ENCODE measurements at regions not wholly inside any gene's neighbourhood (a gene's known extent, or its start where the extent isn't known, plus 50 kb on each side); places are given as distances from the start of the nearest gene placed in this dataset.

DNA sequence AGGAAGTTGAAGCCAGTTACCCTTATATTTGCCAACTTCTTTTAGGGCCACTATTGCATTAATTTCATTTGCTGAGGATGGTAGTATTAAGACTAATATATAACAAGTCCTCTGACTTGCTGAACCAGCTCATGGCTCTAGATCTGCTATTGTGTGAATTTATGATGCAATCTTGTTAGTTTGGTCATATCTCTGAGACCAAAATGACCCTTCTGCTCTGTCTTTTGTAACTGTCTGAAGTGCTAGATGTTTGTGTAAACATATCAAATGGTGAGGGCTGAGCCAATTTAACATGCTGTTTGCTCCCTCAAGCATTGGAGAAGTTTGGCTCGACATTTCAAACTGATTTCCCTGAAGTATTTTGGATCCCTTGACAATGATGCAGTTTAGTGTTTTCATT lies 106.9 kb upstream of the PTGFR start:
- no peak for DNase-seq
- TF ChIP-seq, protein P1, sequence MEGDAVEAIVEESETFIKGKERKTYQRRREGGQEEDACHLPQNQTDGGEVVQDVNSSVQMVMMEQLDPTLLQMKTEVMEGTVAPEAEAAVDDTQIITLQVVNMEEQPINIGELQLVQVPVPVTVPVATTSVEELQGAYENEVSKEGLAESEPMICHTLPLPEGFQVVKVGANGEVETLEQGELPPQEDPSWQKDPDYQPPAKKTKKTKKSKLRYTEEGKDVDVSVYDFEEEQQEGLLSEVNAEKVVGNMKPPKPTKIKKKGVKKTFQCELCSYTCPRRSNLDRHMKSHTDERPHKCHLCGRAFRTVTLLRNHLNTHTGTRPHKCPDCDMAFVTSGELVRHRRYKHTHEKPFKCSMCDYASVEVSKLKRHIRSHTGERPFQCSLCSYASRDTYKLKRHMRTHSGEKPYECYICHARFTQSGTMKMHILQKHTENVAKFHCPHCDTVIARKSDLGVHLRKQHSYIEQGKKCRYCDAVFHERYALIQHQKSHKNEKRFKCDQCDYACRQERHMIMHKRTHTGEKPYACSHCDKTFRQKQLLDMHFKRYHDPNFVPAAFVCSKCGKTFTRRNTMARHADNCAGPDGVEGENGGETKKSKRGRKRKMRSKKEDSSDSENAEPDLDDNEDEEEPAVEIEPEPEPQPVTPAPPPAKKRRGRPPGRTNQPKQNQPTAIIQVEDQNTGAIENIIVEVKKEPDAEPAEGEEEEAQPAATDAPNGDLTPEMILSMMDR (IDR thresholded peaks at IDR 0.05) = no peak
- no peak for TF ChIP-seq POLR2A (IDR thresholded peaks at IDR 0.05)
- Histone ChIP-seq H3K27ac (no peak overlapping the region), H3K4me1 (no peaks in the 10 kb centered on the region), H3K9me3 (no peaks in the 10 kb centered on the region), H3K4me3 (no peak overlapping the region), H3K36me3 (ENCODE audit: low read depth, missing control alignments) (no peaks in the 10 kb centered on the region), H3K27me3 (no peaks in the 10 kb centered on the region)
- WGBS, 2 donors = 65 to 67% methylated on average over 1 of the region's 1 CpG
- intact Hi-C loops (cut with DNase I; ENCODE audit: low total_unique reads) = no loop called here

DNA sequence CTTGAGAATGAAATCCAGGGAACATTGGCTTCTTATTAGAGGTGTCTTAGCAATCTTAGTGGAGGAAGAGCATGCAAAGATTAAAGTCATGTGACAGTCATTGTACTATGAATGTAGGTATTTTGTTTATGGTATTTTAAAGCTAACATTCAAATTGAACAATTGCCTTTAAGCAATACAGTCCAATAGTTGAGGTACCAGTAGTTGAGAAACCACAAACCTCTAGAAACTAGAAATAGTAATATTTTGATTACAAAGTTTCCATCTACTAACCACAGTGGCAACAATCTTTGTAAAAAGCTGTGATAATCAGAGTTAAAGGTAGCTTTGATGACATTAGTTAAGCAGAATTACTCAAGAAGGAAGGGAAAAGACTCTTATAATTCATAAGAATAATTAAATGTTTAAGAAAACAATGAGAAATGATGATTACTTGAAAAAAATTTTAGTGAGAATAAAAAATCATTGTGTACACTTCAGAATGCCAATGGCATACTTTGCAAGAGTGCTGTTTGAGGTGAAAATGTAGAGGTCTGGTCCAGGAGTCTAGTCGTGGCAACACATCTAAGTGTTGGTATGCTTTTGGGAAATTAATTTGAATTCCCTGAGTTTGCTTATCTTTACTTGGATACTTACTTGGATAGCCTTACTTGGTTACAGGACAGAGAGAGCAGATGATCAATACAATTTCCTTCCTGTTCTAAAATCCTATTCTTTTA lies 104.9 kb upstream of the PTGFR start:
- no peak for DNase-seq
- no peaks in the 10 kb centered on the region for H3K27me3 ChIP-seq
- no peaks in the 10 kb centered on the region for H3K4me1 ChIP-seq
- WGBS, 2 donors = 62 to 65% methylated on average over 1 of the region's 1 CpG
- no peaks in the 10 kb centered on the region for H3K9me3 ChIP-seq
- H3K36me3 ChIP-seq (ENCODE audit: low read depth, missing control alignments) = no peaks in the 10 kb centered on the region
- no peak for TF ChIP-seq POLR2A (IDR thresholded peaks at IDR 0.05)
- TF ChIP-seq, protein P1 (IDR thresholded peaks at IDR 0.05) = no peak
- no peak overlapping the region for H3K27ac ChIP-seq
- intact Hi-C loops (cut with DNase I; ENCODE audit: low total_unique reads) = no loop called here
- H3K4me3 ChIP-seq = no peak overlapping the region

DNA sequence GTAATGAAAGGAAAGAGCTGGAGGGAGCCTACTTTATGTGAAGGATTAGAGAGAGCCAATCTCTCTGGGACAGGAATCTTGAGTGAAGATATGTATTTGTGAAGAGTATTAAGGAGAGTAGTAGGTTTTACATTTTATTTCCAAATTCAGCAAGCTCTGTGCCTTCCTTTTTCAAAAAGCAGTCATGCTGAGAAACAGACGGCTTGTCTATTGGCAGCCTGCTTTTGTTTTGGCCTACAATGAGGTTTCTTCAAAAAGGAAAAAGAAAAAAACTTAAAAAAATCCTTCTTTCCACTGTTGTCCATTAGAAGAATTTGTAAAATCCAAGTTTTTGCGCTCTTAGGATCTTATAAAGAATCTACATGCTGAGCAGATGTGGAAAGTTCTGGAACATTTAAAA lies 103.6 kb upstream of the PTGFR start:
- no peaks in the 10 kb centered on the region for H3K27me3 ChIP-seq
- no peak overlapping the region for H3K27ac ChIP-seq
- WGBS, 2 donors = 67 to 71% methylated on average over 2 of the region's 2 CpGs
- no peak for DNase-seq
- no peaks in the 10 kb centered on the region for H3K36me3 ChIP-seq (ENCODE audit: low read depth, missing control alignments)
- no peaks in the 10 kb centered on the region for H3K4me1 ChIP-seq
- no peak overlapping the region for H3K4me3 ChIP-seq
- intact Hi-C loops (cut with DNase I; ENCODE audit: low total_unique reads) = no loop called here
- TF ChIP-seq POLR2A (IDR thresholded peaks at IDR 0.05) = no peak
- TF ChIP-seq, protein P1 (IDR thresholded peaks at IDR 0.05) = no peak
- H3K9me3 ChIP-seq = no peaks in the 10 kb centered on the region

DNA sequence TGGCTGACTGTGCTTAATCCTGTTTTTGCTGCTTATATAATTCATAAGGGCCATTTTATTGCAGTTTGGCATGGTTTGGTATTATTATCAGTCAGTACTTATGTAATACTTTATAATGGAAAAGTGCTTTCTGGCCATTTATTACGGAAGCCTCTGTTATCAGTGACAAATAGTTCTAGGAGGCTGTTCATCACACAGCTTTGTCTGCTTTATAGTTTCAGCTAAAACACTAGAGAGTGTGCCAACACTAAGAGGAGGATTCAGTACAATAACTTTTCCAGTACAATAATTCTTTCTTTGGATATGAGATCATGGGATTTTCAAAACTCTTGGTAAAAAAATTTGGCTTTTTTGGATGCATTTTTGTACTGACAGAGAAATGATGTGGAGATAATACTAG lies 102.9 kb upstream of the PTGFR start:
- WGBS, 2 donors = 19 to 22% methylated on average over 1 of the region's 1 CpG
- Histone ChIP-seq H3K36me3 (ENCODE audit: low read depth, missing control alignments) (no peaks in the 10 kb centered on the region), H3K27me3 (no peaks in the 10 kb centered on the region), H3K4me1 (no peaks in the 10 kb centered on the region), H3K4me3 (no peak overlapping the region), H3K27ac (no peak overlapping the region), H3K9me3 (no peaks in the 10 kb centered on the region)
- no peak for DNase-seq
- intact Hi-C loops (cut with DNase I; ENCODE audit: low total_unique reads) = no loop called here
- no peak for TF ChIP-seq POLR2A (IDR thresholded peaks at IDR 0.05)
- TF ChIP-seq, protein P1 (IDR thresholded peaks at IDR 0.05) = no peak

DNA sequence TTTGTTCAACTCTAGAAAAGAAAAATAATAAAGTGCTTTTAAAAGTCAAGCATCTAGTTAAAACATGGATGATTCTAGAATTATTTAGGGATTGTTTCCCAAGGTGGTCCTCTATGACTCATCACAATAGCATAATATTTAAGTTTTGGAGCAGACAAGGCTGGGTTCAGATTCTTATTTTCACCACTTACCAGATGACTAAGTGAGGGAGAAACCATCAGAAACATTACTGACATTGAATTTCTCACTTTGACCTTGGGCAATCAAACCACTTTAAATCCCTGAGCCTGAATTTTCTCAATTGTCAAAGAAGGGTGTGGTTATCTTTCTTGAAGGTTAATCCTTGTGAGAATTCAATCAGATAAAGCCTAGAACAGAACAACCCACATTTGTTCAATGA lies 102.5 kb upstream of the PTGFR start:
- no peak overlapping the region for H3K4me3 ChIP-seq
- TF ChIP-seq POLR2A (IDR thresholded peaks at IDR 0.05) = no peak
- TF ChIP-seq, protein P1 (IDR thresholded peaks at IDR 0.05) = no peak
- intact Hi-C loops (cut with DNase I; ENCODE audit: low total_unique reads) = no loop called here

More for the DNA sequence above, 102.5 kb upstream of the PTGFR start:
- Histone ChIP-seq H3K36me3 (ENCODE audit: low read depth, missing control alignments) (no peaks in the 10 kb centered on the region), H3K27me3 (no peaks in the 10 kb centered on the region), H3K9me3 (no peaks in the 10 kb centered on the region), H3K27ac (no peak overlapping the region), H3K4me1 (no peaks in the 10 kb centered on the region)
- DNase-seq = no peak

Data from testis (tissue), 2 donors.